Esophagus muscularis mucosa (tissue), 4 donors: ENCODE measurements at regions not wholly inside any gene's neighbourhood (a gene's known extent, or its start where the extent isn't known, plus 50 kb on each side); places are given as distances from the start of the nearest gene placed in this dataset.

Experiments used
- DNase-seq: peaks from one replicate; pipeline ENCODE4 v3.0.0-alpha.2; 2017; ENCODE audit errors: extremely low spot score
- H3K27ac ChIP-seq, 4 donors: fragments of 200-600 bp; sonication (generic); replicated peaks in 1 of 4; 1 replicate in 3 of 4; 2 replicates in 1 of 4; pipeline ENCODE4 v1.5.1; 2016 to 2019; ENCODE audit warnings: mild to moderate bottlenecking in 1 of 4
- H3K27me3 ChIP-seq, 4 donors: fragments of 200-600 bp; sonication (generic); one replicate each; pipeline versions ENCODE4 v1.5.1 to v1.6.0; 2016 to 2019
- H3K36me3 ChIP-seq, 4 donors: fragments of 200-600 bp; sonication (generic); one replicate each; pipeline ENCODE4 v1.5.1; 2016 to 2019
- H3K4me1 ChIP-seq, 4 donors: fragments of 200-600 bp; sonication (generic); one replicate each; pipeline ENCODE4 v1.5.1; 2016 to 2019
- H3K4me3 ChIP-seq, 4 donors: fragments of 200-600 bp; sonication (generic); 1 replicate in 2 of 4; 2 replicates in 2 of 4; pipeline ENCODE4 v1.5.1; 2016 to 2019; ENCODE audit warnings: mild to moderate bottlenecking in 4 of 4, moderate library complexity in 1 of 4
- H3K9me3 ChIP-seq, 4 donors: fragments of 200-600 bp; sonication (generic); 1 replicate in 3 of 4; 2 replicates in 1 of 4; pipeline ENCODE4 v1.5.1; 2016 to 2019
- EP300 ChIP-seq: sonication (generic); formaldehyde crosslinking; IDR thresholded peaks from one replicate; pipeline ENCODE4 v1.6.1; 2017; ENCODE audit warnings: antibody characterized with exemption
- POLR2A ChIP-seq: fragments of 450-650 bp; IDR thresholded peaks from one replicate; pipeline ENCODE4 v1.6.1; 2017; ENCODE audit warnings: antibody characterized with exemption, moderate library complexity, mild to moderate bottlenecking, low read depth
- POLR2AphosphoS5 ChIP-seq, 2 donors: sonication (generic); formaldehyde crosslinking; IDR thresholded peaks; one replicate each; pipeline ENCODE4 v1.6.1; 2017; ENCODE audit warnings: antibody characterized with exemption in 2 of 2
- WGBS: methylation state at CpG from one replicate; pipeline ENCODE4 v1.1.5; 2018; 5-methylcytosine and 5-hydroxymethylcytosine counted together
- intact Hi-C: fragments of 100-400 bp; cut with DNase I; formaldehyde crosslinking; loops from one replicate; pipeline ENCODE4 v1.15.1; 2023
- TF ChIP-seq, protein P1 (sequence below), 3 experiments: fragments of 200-600 bp in 2 of 3; fragments of 450-650 bp in 1 of 3; sonication (generic) in 2 of 3; IDR thresholded peaks; one replicate each; pipeline ENCODE4 v1.5.1; 2017 to 2019; ENCODE audit warnings: antibody characterized with exemption in 3 of 3, mild to moderate bottlenecking in 2 of 3, moderate library complexity in 1 of 3

- H3K4me3 ChIP-seq: no peak overlapping the region
- peaks cover 16 to 28% (median 18%) of the 10 kb centered on the region in 4 donors for H3K4me1 ChIP-seq
- TF ChIP-seq, protein P1, sequence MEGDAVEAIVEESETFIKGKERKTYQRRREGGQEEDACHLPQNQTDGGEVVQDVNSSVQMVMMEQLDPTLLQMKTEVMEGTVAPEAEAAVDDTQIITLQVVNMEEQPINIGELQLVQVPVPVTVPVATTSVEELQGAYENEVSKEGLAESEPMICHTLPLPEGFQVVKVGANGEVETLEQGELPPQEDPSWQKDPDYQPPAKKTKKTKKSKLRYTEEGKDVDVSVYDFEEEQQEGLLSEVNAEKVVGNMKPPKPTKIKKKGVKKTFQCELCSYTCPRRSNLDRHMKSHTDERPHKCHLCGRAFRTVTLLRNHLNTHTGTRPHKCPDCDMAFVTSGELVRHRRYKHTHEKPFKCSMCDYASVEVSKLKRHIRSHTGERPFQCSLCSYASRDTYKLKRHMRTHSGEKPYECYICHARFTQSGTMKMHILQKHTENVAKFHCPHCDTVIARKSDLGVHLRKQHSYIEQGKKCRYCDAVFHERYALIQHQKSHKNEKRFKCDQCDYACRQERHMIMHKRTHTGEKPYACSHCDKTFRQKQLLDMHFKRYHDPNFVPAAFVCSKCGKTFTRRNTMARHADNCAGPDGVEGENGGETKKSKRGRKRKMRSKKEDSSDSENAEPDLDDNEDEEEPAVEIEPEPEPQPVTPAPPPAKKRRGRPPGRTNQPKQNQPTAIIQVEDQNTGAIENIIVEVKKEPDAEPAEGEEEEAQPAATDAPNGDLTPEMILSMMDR (IDR thresholded peaks at IDR 0.05): no peak
- TF ChIP-seq POLR2A (no peak), EP300 (no peak), POLR2AphosphoS5 (IDR thresholded peaks at IDR 0.05) (no peak)
- H3K9me3 ChIP-seq: no peaks in the 10 kb centered on the region
- H3K27ac ChIP-seq: no peak overlapping the region
- intact Hi-C loops: no loop called here
- no peaks in the 10 kb centered on the region for H3K27me3 ChIP-seq
- no peak for DNase-seq
- 86% methylated on average over 3 of the region's 3 CpGs for WGBS
- no peaks in the 10 kb centered on the region for H3K36me3 ChIP-seq
Measured at GRCh38 chr9:569296-569695, 272.2 kb upstream of the DMRT1 start.

GRCh38 chr9:570187-570586 lies 271.3 kb upstream of the DMRT1 start:
- WGBS: 84% methylated on average over 5 of the region's 5 CpGs
- H3K27ac ChIP-seq: no peak overlapping the region
- no peak for TF ChIP-seq POLR2AphosphoS5 (IDR thresholded peaks at IDR 0.05)
- intact Hi-C loops: no loop called here
- H3K27me3 ChIP-seq: no peaks in the 10 kb centered on the region
- DNase-seq: no peak
- peaks cover 16 to 29% (median 21%) of the 10 kb centered on the region in 4 donors for H3K4me1 ChIP-seq
- no peaks in the 10 kb centered on the region for H3K9me3 ChIP-seq
- H3K4me3 ChIP-seq: no peak overlapping the region
- no peaks in the 10 kb centered on the region for H3K36me3 ChIP-seq

DNA sequence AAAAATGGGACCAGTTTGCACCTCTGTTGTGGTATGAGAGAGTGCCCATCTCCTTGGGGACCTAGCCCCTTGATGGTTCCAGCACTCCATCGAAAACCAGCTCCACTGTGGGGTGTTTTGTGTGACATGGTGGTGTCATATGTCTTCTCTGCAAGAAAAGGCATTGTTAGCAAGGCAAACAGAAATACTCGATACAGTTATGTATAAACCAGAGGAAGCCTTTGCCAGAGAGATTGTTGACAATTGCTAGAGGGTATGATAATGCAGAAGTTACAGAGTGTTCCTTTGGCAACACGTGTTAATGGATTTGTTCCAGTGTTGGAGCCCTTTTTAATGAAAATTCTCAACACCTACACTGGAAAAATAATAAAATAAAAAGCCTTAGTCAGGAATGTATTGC lies 270.4 kb upstream of the DMRT1 start:
- no peak for DNase-seq
- Histone ChIP-seq H3K4me3 (no peak overlapping the region), H3K9me3 (no peaks in the 10 kb centered on the region), H3K27ac (no peak overlapping the region), H3K4me1 (peaks cover 16 to 32% (median 23%) of the 10 kb centered on the region in 4 donors), H3K27me3 (no peaks in the 10 kb centered on the region), H3K36me3 (no peaks in the 10 kb centered on the region)
- no peak for TF ChIP-seq POLR2AphosphoS5 (IDR thresholded peaks at IDR 0.05)
- TF ChIP-seq EP300: no peak
- TF ChIP-seq, protein P1 (IDR thresholded peaks at IDR 0.05): no peak
- no peak for TF ChIP-seq POLR2A
- WGBS: 40% methylated on average over 3 of the region's 3 CpGs
- intact Hi-C loops: no loop called here

- Histone ChIP-seq H3K36me3 (no peaks in the 10 kb centered on the region), H3K4me3 (no peak overlapping the region), H3K9me3 (no peaks in the 10 kb centered on the region), H3K27me3 (no peaks in the 10 kb centered on the region), H3K4me1 (peaks cover 16 to 32% (median 23%) of the 10 kb centered on the region in 4 donors), H3K27ac (no peak overlapping the region)
- 80% methylated on average over 2 of the region's 2 CpGs for WGBS
- TF ChIP-seq POLR2AphosphoS5 (IDR thresholded peaks at IDR 0.05): no peak
- no peak for TF ChIP-seq POLR2A
- no peak for TF ChIP-seq EP300
- TF ChIP-seq, protein P1 (IDR thresholded peaks at IDR 0.05): no peak
- DNase-seq: no peak
- intact Hi-C loops: no loop called here
Measured at GRCh38 chr9:571741-572140, 269.8 kb upstream of the DMRT1 start.

DNA sequence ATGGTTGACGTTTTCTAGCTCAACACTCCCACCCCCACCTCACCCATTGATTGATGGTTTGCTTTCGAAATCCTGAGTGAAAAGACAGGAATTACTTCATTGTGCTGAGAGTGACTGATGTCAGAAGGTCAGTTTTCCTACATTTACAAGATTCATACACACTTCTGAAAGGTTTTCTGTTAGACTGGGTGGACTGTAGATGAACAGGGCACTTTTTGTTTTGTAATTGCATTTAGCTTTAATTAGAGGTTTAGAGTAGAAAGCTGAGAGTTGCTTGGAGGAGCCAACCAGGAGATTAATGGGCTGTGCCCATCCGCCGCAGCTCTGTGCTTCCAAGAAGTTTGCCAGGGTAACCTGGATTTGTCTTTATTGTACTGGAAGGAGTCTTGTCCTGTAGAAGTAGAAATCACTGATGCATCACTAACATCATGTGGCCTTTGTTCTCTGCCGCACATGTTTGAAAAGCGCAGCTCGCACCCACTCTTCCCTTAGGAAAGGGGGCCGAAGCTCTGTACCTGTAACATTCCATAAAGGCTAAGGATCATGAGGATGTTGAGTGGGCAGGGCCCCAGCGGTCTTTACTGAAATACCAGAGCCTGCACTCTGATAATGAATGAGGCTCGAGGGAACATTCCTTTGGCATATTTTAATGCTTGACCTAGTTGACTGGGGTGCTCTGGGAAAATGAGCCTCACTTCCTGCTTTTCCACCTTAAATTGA lies 267.6 kb upstream of the DMRT1 start:
- WGBS: 82% methylated on average over 10 of the region's 10 CpGs
- no peak overlapping the region for H3K27ac ChIP-seq

More for the DNA sequence above, 267.6 kb upstream of the DMRT1 start:
- Histone ChIP-seq H3K4me3 (no peak overlapping the region), H3K4me1 (peaks cover 16 to 32% (median 23%) of the 10 kb centered on the region in 4 donors), H3K36me3 (no peaks in the 10 kb centered on the region), H3K27me3 (no peaks in the 10 kb centered on the region), H3K9me3 (no peaks in the 10 kb centered on the region)
- TF ChIP-seq EP300 (no peak), POLR2AphosphoS5 (IDR thresholded peaks at IDR 0.05) (no peak), POLR2A (no peak)
- TF ChIP-seq, protein P1 (IDR thresholded peaks at IDR 0.05): no peak
- no peak for DNase-seq
- intact Hi-C loops: no loop called here
